Ureter (tissue), 1 donor: ENCODE measurements at regions not wholly inside any gene's neighbourhood (a gene's known extent, or its start where the extent isn't known, plus 50 kb on each side); places are given as distances from the start of the nearest gene placed in this dataset.

Source experiments
- DNase-seq: peaks from one replicate; pipeline ENCODE4 v3.0.0-alpha.2; 2020; ENCODE audit warnings: low spot score
- donor health status: DM: yes; HTN: yes; CAD: no.

DNA sequence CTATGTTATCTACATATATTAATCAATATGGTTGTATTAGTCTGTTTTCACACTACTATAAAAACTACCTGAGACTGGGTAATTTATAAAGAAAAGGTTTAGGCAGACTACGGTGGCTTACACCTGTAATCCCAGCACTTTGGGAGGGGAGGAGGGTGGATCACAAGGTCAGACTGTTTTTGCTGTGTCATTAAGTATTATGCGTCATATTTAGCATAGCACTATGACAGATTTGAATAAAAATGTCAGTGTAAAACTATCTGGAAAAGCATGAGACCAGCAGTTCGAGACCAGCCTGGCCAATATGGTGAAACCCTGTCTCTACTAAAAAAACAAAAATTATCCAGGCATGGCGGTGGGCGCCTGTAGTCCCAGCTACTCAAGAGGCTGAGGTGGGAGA is 209.7 kb upstream of the ARHGAP24 start:
- DNase-seq, result no peak

DNA sequence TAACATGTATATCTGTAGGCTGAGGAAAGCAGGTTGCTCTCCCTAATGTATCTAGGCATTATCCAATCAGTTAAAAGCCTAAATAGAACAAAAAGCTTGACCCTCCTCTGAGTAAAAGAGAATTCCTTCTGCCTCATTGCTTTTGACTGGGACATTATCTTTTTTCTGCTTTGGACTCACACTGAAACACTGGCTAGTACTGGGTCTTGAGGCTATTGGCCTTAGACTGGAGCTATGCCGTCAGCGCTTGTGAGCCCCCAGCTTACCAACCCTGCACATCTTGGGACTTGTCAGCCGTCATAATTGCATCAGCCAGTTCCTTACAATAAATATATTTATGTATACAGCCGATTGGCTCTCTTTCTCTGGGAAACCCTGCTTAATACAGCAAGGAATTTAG is 206.8 kb upstream of the ARHGAP24 start:
- no peak for DNase-seq

DNA sequence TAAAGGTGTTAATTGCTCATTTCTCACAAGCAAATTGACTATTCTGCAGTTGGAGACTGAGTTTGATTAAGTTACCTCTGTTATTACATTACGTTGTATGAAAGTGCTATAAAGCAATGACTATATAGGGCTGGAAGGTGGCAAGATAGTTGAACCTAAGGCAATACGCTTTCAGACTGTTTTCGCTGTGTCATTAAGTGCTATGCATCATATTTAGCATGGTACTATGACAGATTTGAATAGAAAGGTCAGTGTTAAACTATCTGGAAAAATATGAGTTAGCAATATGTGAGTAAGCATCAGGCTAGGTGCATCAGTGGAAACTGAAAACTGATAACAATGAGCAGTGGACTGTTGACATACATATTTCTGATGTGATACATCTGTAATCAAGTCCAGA is 206.0 kb upstream of the ARHGAP24 start:
- DNase-seq, result no peak

DNA sequence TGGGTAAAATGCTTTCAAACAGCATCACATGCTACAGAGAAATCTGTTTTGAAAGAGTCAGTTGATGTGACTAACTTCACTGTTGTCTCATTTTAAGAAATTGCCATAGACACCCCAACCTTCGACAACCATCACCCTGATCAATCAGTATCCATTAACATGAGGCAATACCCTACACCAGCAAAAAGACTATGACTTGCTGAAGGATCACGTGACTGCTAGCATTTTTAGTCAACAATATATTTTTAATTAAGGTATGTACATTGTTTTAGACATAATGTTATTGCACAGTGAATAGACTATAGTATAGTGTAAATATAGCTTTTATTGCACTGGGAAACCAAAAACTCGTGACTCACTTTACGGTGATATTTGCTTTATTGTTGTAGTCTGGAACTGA is 200.0 kb upstream of the ARHGAP24 start:
- no peak for DNase-seq

DNA sequence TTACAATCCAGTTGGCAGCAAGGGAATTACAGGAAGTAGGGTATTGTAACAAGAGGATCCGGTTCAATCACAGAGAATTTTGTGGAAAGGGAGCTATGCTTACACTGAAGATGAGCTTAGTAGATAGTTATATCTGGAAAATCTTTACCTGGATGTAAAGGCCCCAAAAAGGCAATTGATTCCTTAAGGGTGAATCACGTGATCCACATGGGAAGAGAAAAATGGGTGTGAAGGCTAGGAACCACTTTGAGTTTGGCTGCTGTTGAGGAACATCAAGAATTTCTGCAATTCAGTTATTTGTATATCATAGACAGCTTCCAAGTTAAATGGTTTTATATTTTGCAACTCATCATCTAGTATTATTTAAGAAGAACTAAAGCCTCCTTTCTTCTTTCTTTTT is 194.0 kb upstream of the ARHGAP24 start:
- DNase-seq, result no peak

DNA sequence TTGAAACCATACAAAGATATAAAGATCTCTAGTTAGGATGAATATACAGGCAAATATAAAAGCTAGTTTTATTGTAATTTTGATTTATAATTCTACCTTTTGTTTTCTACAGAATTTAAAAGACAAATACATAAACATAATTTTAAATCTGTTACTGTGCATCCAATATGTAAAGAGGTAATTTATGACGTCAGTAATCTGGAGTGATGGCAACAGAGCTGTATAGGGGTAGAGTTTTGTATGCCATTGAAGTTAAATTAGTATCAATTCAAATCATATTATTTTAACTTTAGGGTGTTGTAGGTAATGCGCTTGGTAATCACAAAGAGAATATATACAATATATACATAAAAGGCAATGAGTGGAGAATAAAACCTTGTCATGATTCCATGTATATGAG is 183.7 kb upstream of the ARHGAP24 start:
- DNase-seq, result no peak

DNA sequence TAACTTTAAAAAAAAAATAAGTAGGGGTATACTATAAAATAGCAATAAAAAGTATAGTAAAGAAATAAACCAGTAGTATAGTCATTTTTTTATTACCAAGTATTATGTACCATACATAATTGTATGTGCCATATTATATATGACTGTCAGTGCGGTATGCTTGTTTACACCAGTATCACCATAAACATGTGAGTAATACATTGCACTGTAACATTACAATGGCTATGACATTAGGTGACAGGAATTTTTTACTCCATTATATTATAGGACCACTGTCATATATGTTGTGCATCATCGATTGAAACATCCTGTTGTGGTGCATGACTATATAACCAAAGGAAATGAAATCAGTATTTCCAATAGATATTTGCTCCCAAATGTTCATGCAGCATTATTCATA is 176.9 kb upstream of the ARHGAP24 start:
- no peak for DNase-seq

DNA sequence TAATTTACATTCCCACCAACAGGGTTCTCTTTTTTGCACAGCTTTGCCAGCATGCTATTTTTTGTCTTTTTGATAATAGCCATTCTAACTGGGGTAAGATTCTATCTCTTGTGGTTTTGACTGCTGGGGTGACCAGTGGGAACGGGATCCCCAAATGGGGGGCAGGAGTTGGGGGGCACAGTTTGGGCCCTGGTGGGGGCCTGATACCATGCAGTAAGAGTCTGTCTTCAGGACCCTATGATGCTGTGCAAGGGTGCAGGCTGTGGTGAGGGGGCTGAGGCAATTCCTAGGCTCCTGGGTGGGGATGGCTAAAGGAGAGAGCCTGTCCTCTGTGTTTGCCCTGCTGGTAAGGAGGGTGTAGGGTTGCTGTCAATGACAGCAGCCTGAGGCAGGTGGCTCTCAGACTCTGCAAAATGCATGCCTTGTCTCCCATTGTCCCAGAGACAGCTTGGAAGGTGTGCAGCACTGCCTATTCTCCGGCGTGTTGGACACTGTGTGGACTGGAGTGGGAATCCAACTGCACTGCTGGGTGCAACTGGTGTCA is 172.7 kb upstream of the ARHGAP24 start:
- no peak for DNase-seq

DNA sequence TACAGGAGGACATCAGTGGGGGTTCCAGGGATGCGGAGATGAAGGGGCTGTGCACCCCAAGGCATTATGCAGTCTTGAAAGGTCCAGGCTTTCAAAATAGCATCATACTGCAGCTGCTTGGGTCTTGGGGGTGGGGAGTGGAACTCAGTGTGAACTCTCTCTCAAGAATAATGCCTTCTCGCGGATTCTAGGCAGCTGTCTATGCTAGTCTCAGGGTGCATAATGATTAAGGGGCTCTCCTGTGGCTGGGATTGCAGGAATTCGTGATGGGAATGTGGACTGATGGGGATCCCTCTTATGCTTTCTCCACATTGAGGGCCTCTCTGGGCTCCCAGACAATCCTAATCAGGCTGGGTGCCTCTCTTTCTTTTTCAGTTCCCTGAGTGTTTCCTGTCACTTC is 172.2 kb upstream of the ARHGAP24 start:
- no peak for DNase-seq

DNA sequence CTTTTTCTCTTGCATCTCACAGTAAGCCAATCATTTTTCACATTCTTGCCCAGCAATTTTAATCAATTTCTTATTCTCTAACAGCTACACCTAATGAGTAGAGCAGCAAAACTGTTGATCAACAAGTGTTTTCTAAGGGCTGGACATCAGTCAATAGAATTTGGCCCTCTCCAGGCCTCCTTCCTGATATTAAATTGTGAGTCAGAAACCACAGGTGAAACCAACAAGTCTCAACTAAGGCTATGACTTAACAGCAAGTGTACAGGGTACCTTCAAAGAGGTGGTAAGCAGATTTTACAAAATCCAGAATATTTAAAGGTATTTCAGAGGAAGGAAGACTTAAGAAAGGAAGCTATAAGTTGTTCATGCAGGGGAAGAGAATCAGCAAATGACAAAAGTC is 156.5 kb upstream of the ARHGAP24 start:
- DNase-seq, result no peak

DNA sequence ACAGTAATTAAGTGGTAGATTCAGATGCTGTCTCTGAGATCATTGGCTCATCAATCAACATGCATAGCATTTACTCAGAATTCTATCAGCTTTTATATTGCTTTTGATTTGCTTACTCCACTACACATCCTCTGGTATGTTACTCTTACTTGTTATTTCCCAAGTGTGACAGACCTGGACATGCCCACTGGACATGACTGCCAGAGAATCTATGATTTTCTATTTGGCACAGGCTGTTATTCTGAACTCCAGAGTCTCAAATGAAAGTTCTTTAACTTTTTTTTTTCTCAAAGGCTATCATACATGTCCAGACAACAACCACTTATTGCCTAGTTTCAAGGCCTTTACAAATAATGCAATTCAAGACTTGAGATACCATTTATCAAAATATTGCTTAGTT is 116.1 kb upstream of the ARHGAP24 start:
- DNase-seq, result no peak

DNA sequence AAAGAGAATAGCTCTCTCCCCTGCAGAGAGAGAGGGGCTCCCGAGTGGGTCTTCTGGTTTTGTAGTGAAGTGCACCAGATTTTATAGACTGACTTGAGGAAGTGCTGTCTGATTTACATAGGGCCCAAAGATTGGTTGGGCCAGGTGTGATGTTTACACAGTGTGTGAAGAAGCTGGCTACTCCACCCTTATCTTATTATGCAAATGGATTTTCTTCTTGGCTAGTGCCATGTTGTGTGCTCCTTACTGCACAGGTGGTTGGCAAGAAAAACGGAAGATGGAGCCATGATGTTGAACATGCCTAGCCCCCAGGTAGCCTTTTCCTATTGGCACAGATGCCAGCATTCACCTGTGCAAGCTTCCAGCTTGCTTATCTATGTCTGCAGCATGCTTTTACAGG is 112.4 kb upstream of the ARHGAP24 start:
- no peak for DNase-seq

DNA sequence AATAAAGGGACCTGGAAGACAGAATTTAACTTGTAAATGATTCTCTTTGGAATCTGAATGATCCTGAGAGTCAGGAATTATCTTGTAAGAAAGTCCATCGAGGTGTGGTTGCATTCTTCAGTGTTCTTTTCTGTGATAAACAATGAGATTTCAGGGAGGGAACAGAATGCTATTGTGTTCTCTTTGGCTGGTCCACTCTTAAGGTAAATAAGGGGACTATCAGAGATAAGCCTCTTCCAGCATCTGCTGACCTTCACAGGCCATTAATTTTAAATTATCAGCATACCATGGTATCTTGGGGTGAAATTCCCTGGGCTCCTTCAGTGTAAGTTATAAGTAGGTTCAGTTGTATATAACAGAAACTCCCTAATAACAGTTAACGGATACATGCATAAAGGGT is 107.1 kb upstream of the ARHGAP24 start:
- DNase-seq, result no peak

DNA sequence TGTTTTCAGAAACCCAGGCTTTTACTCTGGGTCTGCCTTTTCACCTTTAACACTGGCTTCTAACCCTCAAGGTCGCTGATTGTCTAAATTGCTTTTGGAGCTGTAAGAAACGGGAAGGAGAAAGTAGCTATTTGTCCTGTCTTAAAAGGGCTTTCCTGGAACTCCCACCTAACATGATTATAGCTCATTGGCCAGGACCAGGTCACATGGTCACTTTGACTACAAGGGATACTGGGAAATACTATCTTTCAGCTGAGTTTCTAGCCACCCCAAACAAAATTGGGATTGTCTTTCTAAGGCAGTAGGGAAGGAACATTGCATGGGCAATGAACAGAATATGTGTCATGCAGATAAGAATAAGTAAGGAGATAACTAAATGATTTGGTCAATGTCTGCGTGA is 106.7 kb upstream of the ARHGAP24 start:
- DNase-seq, result no peak

DNA sequence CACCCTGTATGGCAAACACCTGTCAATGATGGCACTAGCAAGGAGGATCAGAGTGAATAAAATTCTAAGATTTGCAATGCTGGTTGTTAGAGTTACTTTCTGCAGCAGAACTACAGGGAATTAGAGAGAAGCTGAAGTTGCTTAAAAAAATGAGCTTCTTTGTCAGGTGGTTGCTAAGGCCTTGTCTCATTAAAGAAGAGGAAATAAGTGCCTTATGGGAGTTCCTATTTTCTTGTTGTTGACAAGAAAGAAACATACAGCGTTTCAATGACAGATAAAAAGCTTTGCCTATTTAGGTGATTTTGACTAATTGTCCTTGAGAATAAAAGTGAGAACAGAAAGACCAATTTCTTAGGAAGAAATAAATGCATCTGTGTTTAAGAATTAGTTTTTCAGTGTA is 106.0 kb upstream of the ARHGAP24 start:
- DNase-seq, result no peak

DNA sequence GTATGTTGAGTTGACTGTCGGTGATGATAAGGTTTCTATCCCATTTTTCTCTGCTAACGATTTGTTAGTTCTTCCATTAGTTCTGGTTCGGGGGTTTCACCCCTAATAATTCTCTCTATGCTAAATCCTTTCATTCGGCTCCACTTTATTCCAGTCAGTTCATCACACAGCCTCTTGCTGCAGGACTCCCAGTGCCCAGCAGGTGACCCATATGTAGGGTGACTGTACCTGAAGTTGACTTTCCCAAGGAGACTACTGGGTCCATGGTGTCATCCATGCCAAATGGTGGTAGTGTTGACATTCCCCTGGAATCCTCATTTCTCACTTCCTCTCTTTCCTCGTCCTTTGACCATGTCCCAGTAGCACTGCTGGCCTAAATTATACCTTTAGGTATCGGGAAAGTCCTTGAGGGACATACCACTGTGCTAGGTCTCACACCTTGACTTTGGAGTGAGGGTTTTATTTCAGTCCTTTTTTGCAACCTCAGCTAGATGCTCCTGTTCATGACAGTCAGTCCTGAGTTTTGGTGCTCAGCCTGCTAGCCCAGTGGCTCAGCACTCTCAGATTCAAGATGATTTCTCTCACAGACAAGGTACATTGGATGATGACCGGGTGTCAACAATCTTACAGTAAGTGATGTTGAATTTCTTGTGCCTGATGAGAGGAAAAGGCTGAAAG is 105.1 kb upstream of the ARHGAP24 start:
- DNase-seq, result no peak

DNA sequence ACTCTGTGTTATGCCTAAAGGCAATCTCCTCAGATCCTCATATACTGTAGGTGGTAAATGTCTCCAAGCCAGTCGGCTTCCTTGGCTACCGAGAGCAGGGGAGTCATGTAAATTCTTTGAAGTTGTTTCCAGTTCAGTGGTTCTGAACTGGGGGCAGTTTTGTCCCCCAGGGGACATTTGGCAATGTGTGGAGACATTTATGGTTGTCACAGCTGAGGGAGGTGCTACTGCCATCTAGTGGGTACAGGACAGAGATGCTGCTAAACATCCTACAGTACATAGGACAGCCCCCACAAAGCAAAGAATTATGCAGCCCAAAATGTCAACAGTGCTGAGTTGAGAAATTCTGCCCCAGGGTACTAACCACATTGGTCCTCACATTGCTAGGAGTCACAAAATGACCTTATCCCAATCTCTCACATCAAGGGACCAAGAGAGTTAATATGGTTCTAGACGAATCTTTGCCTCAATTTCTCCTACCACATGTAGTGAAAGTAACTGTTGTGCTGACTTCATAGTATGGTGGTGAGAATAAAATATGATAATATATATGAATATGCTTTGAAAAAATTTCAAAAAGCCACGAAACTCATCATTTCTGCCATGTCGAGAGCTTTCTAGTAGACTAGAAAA is 104.4 kb upstream of the ARHGAP24 start:
- no peak for DNase-seq

DNA sequence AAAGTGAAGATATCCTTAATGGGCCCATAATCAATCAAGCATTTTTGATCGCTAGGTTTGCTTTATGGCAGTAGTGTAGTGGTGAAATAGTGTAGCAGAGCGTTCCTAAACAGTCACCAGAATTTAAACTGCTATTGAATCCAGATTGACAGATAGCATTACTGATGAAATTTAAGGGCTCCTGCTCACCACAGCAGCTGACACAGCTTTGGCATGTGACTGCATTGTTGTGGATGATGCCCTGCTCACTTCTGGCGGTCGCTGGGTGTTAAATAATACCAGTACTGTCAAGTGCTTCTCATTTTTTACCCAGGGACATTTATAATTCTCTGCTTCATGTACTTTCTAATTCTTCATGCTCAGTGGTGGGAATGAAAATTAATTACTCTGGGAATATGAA is 102.0 kb upstream of the ARHGAP24 start:
- no peak for DNase-seq

DNA sequence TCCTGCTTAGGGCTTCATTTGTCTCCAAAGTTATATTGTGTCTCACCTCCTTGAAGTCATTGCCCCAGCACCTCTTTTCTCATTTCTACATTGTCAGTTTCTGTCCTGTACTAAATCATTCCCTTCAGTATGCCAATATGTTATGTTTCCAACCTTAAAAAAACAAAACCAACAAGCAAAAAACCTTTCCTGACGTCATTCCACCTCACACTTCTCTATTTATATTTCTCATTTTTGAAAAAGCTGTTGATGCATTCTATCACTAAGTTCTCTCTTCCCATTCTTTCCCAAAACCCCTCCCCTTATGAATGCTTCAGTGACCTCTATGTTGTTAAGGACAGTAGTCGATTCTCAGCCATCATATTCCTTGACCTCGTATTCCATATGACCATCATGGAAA is 98.7 kb upstream of the ARHGAP24 start:
- no peak for DNase-seq

DNA sequence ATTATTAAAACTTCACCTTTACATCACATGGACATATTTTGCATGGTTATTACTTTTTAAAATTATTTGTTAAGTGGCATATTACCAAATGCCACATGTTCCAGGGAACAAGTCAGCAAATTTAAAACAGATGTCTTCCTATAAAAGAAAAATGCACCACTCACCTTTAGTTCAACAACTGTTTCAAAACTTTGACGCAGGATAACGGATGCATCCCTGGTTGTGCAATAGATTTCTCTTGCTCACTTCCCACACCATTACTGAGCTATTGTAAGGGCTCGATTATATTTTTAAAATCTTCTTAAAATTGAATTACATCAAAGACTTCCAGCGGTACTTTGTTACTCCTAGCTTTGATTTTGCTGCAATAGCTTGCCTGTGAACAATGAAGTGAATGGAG is 93.0 kb upstream of the ARHGAP24 start:
- DNase-seq, result no peak

DNA sequence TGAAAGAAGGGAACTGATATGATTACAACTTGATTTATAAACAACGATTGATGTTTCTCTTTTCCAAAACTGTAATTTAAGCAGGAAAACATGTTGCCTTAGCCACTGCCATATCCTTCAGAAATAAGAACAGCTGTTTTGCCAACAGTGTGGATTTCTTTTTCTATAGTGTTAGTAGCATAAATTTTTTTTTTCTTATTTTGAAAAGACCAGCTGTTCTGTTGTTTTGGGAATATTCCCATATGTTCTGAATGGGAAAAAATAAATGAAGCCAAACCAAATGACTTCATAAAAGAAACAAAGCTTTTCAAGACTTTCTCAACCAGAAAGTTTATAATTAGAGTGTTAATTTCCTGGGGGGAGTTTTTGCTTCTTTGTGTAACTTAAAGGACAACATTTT is 83.9 kb upstream of the ARHGAP24 start:
- DNase-seq, result no peak

DNA sequence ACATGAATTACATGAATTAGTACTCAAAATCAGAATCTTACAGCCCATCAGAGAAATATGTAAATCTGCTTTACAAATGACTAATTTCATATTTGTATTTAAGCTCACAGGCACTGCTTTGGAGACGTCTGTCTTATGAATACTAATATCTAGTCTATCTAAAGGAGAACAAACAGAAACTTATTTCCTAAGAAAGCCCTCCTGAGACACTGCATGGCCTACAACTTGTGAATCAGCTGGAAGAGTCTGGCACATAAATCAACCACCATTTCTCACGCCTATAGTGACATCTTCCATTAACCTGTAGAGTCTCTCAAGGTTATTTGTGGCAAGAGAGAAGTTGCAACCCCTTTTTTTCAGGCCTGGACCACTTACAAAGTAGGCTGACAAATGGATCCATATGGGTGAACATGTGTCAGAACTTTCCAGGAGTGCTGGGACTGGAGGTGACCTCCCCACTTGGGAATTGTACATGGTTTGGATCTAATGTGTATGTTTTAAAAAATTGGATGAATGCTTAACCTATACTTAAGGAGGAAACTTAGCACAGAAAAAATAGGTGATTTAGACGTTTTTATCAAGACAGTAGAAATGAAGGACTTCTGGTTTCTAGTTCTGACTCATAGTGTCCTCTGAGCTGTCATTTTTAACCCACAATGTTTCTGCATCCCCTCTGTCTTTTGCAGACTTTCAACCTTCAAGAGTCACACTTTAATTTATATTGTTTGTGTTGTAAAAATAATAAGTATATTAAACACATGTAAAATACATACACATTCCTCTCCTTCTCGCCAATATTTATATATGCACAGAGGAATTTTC is 83.2 kb upstream of the ARHGAP24 start:
- no peak for DNase-seq

DNA sequence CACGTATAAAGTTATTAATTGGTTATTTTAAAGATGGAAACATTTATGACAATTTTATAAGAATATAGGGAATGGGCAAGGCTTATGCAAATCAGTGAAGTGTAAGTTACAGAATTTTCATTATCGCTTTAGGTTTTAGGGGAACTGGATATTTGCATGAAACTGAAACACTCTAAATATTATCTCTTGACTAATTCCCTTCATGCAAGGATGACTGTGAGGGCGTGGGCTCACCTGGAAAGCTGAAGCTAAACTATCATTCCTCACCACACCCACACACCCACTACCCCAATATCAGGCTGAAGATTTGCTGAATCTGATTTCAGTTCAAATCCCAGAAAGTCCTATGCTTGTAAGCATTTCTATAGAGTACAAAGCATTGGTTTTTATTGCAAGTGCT is 81.7 kb upstream of the ARHGAP24 start:
- DNase-seq, result no peak
